ENCODE measurements at regions not wholly inside any gene's neighbourhood (a gene's known extent, or its start where the extent isn't known, plus 50 kb on each side); places are given as distances from the start of the nearest gene placed in this dataset.

DNA sequence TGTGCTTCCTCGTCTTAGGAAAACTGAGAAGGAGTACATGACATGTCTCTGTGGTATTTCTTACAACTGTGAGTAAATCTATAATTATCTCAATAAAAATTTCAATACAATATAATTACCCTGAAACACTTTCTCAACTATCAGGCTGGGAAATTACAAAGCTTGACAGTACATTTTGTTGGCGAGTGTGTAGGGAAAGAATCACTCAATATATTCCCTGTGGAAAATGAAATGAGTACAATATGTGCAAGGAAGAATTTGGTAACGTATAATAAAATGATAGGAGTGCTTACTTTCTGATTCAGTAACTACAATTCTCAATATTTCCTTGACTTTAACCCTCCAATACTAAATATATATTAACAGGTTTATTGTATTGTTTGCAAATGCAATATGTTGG lies 818.2 kb upstream of the CADM2 start:
- ATAC-seq: no peak
- TF ChIP-seq OSR1 (CRISPR knock-in tag; IDR thresholded peaks at IDR 0.05) (no peak), TOX (CRISPR knock-in tag; IDR thresholded peaks at IDR 0.05; ENCODE audit: borderline replicate concordance) (no peak), RARB (CRISPR knock-in tag; IDR thresholded peaks at IDR 0.05) (no peak), ISL1 (CRISPR knock-in tag; IDR thresholded peaks at IDR 0.05) (no peak), ZNF70 (CRISPR knock-in tag; IDR thresholded peaks at IDR 0.05) (no peak)
- TF ChIP-seq, protein P1, sequence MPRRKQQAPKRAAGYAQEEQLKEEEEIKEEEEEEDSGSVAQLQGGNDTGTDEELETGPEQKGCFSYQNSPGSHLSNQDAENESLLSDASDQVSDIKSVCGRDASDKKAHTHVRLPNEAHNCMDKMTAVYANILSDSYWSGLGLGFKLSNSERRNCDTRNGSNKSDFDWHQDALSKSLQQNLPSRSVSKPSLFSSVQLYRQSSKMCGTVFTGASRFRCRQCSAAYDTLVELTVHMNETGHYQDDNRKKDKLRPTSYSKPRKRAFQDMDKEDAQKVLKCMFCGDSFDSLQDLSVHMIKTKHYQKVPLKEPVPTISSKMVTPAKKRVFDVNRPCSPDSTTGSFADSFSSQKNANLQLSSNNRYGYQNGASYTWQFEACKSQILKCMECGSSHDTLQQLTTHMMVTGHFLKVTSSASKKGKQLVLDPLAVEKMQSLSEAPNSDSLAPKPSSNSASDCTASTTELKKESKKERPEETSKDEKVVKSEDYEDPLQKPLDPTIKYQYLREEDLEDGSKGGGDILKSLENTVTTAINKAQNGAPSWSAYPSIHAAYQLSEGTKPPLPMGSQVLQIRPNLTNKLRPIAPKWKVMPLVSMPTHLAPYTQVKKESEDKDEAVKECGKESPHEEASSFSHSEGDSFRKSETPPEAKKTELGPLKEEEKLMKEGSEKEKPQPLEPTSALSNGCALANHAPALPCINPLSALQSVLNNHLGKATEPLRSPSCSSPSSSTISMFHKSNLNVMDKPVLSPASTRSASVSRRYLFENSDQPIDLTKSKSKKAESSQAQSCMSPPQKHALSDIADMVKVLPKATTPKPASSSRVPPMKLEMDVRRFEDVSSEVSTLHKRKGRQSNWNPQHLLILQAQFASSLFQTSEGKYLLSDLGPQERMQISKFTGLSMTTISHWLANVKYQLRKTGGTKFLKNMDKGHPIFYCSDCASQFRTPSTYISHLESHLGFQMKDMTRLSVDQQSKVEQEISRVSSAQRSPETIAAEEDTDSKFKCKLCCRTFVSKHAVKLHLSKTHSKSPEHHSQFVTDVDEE (CRISPR knock-in tag; IDR thresholded peaks at IDR 0.05): no peak
- TF ChIP-seq, protein P2, sequence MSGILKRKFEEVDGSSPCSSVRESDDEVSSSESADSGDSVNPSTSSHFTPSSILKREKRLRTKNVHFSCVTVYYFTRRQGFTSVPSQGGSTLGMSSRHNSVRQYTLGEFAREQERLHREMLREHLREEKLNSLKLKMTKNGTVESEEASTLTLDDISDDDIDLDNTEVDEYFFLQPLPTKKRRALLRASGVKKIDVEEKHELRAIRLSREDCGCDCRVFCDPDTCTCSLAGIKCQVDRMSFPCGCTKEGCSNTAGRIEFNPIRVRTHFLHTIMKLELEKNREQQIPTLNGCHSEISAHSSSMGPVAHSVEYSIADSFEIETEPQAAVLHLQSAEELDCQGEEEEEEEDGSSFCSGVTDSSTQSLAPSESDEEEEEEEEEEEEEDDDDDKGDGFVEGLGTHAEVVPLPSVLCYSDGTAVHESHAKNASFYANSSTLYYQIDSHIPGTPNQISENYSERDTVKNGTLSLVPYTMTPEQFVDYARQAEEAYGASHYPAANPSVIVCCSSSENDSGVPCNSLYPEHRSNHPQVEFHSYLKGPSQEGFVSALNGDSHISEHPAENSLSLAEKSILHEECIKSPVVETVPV (CRISPR knock-in tag; IDR thresholded peaks at IDR 0.05): no peak
- TF ChIP-seq, protein P3, sequence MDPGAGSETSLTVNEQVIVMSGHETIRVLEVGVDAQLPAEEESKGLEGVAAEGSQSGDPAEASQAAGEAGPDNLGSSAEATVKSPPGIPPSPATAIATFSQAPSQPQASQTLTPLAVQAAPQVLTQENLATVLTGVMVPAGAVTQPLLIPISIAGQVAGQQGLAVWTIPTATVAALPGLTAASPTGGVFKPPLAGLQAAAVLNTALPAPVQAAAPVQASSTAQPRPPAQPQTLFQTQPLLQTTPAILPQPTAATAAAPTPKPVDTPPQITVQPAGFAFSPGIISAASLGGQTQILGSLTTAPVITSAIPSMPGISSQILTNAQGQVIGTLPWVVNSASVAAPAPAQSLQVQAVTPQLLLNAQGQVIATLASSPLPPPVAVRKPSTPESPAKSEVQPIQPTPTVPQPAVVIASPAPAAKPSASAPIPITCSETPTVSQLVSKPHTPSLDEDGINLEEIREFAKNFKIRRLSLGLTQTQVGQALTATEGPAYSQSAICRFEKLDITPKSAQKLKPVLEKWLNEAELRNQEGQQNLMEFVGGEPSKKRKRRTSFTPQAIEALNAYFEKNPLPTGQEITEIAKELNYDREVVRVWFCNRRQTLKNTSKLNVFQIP (CRISPR knock-in tag; IDR thresholded peaks at IDR 0.05; ENCODE audit: borderline replicate concordance, low read depth): no peak

DNA sequence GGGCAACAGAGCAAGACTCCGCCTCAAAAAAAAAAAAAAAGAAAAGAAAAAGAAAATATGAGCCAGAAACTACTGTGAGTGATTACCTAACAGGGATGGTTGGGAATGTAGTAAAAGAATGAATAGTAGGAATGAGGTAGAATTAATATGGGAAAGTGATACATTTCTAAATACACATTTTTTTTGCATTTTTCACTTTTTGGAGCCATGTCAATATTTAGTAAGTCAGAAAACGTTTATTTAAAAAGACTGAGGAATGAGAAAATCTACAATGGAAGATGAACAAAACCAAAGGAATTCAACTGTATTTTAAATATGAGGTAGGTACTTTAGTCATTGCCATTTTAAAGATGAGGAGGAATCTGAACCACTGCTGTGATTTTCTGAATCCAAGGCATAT lies 817.2 kb upstream of the CADM2 start:
- TF ChIP-seq ISL1 (CRISPR knock-in tag; IDR thresholded peaks at IDR 0.05): no peak
- no peak for TF ChIP-seq ZFP3 (CRISPR knock-in tag; IDR thresholded peaks at IDR 0.05)
- TF ChIP-seq, protein P1 (CRISPR knock-in tag; IDR thresholded peaks at IDR 0.05): no peak
- TF ChIP-seq RARB (CRISPR knock-in tag; IDR thresholded peaks at IDR 0.05): no peak
- TF ChIP-seq, protein P2 (CRISPR knock-in tag; IDR thresholded peaks at IDR 0.05): no peak
- TF ChIP-seq ESRRG (CRISPR knock-in tag; IDR thresholded peaks at IDR 0.05): no peak
- TF ChIP-seq ZNF8 (CRISPR knock-in tag; IDR thresholded peaks at IDR 0.05): no peak
- TF ChIP-seq, protein P3 (CRISPR knock-in tag; IDR thresholded peaks at IDR 0.05; ENCODE audit: borderline replicate concordance, low read depth): no peak
- TF ChIP-seq PPARA (CRISPR knock-in tag; IDR thresholded peaks at IDR 0.05; ENCODE audit: borderline replicate concordance): no peak
- TF ChIP-seq TCF4 (CRISPR knock-in tag; IDR thresholded peaks at IDR 0.05; ENCODE audit: borderline replicate concordance): no peak
- TF ChIP-seq, protein P4, sequence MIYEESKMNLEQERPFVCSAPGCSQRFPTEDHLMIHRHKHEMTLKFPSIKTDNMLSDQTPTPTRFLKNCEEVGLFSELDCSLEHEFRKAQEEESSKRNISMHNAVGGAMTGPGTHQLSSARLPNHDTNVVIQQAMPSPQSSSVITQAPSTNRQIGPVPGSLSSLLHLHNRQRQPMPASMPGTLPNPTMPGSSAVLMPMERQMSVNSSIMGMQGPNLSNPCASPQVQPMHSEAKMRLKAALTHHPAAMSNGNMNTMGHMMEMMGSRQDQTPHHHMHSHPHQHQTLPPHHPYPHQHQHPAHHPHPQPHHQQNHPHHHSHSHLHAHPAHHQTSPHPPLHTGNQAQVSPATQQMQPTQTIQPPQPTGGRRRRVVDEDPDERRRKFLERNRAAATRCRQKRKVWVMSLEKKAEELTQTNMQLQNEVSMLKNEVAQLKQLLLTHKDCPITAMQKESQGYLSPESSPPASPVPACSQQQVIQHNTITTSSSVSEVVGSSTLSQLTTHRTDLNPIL (CRISPR knock-in tag; IDR thresholded peaks at IDR 0.05; ENCODE audit: low read depth): no peak
- no peak for TF ChIP-seq SNAI2 (CRISPR knock-in tag; IDR thresholded peaks at IDR 0.05)
- TF ChIP-seq BACH2 (CRISPR knock-in tag; IDR thresholded peaks at IDR 0.05; ENCODE audit: borderline replicate concordance): no peak
- TF ChIP-seq ARNTL (CRISPR knock-in tag; IDR thresholded peaks at IDR 0.05; ENCODE audit: borderline replicate concordance, low read depth): no peak
- no peak for ATAC-seq
